ENCODE measurements at regions not wholly inside any gene's neighbourhood (a gene's known extent, or its start where the extent isn't known, plus 50 kb on each side); places are given as distances from the start of the nearest gene placed in this dataset.

DNA sequence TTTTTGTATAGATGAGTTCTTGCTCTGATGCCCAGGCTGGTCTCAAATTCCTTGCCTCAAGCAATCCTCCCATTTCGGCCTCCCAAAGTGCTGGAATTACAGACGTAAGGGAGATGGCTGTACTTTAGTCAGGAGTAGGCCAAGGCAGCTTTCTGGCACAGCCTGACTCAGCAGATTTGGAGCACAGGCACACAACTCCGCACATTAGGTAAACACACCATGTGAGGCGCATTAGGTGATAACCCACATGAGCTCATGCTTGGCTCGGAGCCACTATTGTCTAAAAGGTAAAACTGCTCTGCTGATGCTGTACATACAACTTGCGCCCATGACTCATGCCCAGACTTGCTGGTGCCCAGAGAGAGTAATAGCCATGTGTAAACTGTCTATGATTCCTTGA is 1157.9 kb downstream of the TAF11L14 start (continued):
- TF ChIP-seq FOXA3 (CRISPR knock-in tag; conservative IDR thresholded peaks at IDR 0.05 in 1 of 2, IDR thresholded peaks at IDR 0.05 in 1 of 2) = peak in 1 of 2 experiments; percentile 34; a peak in 1 of 4 replicates
- TF ChIP-seq, protein P1, sequence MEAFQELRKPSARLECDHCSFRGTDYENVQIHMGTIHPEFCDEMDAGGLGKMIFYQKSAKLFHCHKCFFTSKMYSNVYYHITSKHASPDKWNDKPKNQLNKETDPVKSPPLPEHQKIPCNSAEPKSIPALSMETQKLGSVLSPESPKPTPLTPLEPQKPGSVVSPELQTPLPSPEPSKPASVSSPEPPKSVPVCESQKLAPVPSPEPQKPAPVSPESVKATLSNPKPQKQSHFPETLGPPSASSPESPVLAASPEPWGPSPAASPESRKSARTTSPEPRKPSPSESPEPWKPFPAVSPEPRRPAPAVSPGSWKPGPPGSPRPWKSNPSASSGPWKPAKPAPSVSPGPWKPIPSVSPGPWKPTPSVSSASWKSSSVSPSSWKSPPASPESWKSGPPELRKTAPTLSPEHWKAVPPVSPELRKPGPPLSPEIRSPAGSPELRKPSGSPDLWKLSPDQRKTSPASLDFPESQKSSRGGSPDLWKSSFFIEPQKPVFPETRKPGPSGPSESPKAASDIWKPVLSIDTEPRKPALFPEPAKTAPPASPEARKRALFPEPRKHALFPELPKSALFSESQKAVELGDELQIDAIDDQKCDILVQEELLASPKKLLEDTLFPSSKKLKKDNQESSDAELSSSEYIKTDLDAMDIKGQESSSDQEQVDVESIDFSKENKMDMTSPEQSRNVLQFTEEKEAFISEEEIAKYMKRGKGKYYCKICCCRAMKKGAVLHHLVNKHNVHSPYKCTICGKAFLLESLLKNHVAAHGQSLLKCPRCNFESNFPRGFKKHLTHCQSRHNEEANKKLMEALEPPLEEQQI (IDR thresholded peaks at IDR 0.05) = no peak
- TF ChIP-seq JUN (IDR thresholded peaks at IDR 0.05; ENCODE audit: borderline replicate concordance, low read depth, low read length) = no peak
- TF ChIP-seq JUN (CRISPR knock-in tag; IDR thresholded peaks at IDR 0.05; ENCODE audit: borderline replicate concordance) = no peak
- no peak for TF ChIP-seq DIDO1 (tag; IDR thresholded peaks at IDR 0.05; ENCODE audit: low read depth)
- TF ChIP-seq CBX5 (IDR thresholded peaks at IDR 0.05; ENCODE audit: borderline replicate concordance, low read depth) = no peak
- TF ChIP-seq, protein P2, sequence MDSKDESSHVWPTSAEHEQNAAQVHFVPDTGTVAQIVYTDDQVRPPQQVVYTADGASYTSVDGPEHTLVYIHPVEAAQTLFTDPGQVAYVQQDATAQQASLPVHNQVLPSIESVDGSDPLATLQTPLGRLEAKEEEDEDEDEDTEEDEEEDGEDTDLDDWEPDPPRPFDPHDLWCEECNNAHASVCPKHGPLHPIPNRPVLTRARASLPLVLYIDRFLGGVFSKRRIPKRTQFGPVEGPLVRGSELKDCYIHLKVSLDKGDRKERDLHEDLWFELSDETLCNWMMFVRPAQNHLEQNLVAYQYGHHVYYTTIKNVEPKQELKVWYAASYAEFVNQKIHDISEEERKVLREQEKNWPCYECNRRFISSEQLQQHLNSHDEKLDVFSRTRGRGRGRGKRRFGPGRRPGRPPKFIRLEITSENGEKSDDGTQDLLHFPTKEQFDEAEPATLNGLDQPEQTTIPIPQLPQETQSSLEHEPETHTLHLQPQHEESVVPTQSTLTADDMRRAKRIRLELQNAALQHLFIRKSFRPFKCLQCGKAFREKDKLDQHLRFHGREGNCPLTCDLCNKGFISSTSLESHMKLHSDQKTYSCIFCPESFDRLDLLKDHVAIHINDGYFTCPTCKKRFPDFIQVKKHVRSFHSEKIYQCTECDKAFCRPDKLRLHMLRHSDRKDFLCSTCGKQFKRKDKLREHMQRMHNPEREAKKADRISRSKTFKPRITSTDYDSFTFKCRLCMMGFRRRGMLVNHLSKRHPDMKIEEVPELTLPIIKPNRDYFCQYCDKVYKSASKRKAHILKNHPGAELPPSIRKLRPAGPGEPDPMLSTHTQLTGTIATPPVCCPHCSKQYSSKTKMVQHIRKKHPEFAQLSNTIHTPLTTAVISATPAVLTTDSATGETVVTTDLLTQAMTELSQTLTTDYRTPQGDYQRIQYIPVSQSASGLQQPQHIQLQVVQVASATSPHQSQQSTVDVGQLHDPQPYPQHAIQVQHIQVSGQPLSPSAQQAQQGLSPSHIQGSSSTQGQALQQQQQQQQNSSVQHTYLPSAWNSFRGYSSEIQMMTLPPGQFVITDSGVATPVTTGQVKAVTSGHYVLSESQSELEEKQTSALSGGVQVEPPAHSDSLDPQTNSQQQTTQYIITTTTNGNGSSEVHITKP (IDR thresholded peaks at IDR 0.05; ENCODE audit: partially characterized antibody) = no peak
- TF ChIP-seq PATZ1 (CRISPR knock-in tag; IDR thresholded peaks at IDR 0.05; ENCODE audit: borderline replicate concordance) = no peak
- TF ChIP-seq, protein P3, sequence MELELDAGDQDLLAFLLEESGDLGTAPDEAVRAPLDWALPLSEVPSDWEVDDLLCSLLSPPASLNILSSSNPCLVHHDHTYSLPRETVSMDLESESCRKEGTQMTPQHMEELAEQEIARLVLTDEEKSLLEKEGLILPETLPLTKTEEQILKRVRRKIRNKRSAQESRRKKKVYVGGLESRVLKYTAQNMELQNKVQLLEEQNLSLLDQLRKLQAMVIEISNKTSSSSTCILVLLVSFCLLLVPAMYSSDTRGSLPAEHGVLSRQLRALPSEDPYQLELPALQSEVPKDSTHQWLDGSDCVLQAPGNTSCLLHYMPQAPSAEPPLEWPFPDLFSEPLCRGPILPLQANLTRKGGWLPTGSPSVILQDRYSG (tag; conservative IDR thresholded peaks at IDR 0.05; ENCODE audit: low read depth) = peak; percentile 88
